GM19025 (cell line): ENCODE measurements at regions not wholly inside any gene's neighbourhood (a gene's known extent, or its start where the extent isn't known, plus 50 kb on each side); places are given as distances from the start of the nearest gene placed in this dataset.

Experiments used
- ATAC-seq: cut with Tn5 transposase; IDR thresholded peaks from one replicate; pipeline ENCODE4 v1.9.1; 2021; ENCODE audit warnings: mild to moderate bottlenecking, low read depth, moderate library complexity; ENCODE audit not compliant: unreplicated experiment

GRCh38 chr6:105452924-105453756, 50.3 kb upstream of the PREP start:
- peak; percentile 56 for ATAC-seq
